ENCODE measurements at regions not wholly inside any gene's neighbourhood (a gene's known extent, or its start where the extent isn't known, plus 50 kb on each side); places are given as distances from the start of the nearest gene placed in this dataset.

DNA sequence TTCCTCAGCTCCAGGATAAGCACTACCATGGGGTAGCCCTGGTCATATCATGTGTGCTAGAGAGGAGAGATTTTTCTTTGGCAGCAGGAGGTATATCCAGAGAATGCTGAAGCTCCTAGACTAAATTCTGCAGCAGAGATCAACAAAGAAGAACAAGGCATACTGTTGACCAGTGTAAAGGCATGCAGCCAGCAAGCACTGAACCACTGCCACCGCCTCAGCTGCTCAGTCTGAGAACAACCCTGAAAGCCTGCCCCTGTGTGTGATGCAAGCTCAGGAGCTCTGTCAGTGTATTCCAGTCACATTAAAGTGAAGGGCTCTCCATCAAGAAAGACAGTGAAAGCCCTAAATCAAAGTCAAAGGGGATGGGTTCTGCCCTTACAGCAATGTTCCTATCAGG lies 439.5 kb upstream of the CD180 start:
- TF ChIP-seq EGR1 (IDR thresholded peaks at IDR 0.05; ENCODE audit: low read depth in 2 of 2) (no peak), SP1 (IDR thresholded peaks at IDR 0.05) (no peak), GABPA (IDR thresholded peaks at IDR 0.05 in 1 of 2, conservative IDR thresholded peaks at IDR 0.05 in 1 of 2) (no peak), HNF4A (conservative IDR thresholded peaks at IDR 0.05) (no peak), HNF4G (IDR thresholded peaks at IDR 0.05) (no peak), TAF1 (conservative IDR thresholded peaks at IDR 0.05) (no peak), NR2F2 (IDR thresholded peaks at IDR 0.05) (no peak)
- TF ChIP-seq, protein P1, sequence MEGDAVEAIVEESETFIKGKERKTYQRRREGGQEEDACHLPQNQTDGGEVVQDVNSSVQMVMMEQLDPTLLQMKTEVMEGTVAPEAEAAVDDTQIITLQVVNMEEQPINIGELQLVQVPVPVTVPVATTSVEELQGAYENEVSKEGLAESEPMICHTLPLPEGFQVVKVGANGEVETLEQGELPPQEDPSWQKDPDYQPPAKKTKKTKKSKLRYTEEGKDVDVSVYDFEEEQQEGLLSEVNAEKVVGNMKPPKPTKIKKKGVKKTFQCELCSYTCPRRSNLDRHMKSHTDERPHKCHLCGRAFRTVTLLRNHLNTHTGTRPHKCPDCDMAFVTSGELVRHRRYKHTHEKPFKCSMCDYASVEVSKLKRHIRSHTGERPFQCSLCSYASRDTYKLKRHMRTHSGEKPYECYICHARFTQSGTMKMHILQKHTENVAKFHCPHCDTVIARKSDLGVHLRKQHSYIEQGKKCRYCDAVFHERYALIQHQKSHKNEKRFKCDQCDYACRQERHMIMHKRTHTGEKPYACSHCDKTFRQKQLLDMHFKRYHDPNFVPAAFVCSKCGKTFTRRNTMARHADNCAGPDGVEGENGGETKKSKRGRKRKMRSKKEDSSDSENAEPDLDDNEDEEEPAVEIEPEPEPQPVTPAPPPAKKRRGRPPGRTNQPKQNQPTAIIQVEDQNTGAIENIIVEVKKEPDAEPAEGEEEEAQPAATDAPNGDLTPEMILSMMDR (IDR thresholded peaks at IDR 0.05; ENCODE audit: low read depth, low read length, missing input control), result no peak
- TF ChIP-seq, protein P2, sequence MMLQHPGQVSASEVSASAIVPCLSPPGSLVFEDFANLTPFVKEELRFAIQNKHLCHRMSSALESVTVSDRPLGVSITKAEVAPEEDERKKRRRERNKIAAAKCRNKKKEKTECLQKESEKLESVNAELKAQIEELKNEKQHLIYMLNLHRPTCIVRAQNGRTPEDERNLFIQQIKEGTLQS (IDR thresholded peaks at IDR 0.05), result no peak
- TF ChIP-seq, protein P3, sequence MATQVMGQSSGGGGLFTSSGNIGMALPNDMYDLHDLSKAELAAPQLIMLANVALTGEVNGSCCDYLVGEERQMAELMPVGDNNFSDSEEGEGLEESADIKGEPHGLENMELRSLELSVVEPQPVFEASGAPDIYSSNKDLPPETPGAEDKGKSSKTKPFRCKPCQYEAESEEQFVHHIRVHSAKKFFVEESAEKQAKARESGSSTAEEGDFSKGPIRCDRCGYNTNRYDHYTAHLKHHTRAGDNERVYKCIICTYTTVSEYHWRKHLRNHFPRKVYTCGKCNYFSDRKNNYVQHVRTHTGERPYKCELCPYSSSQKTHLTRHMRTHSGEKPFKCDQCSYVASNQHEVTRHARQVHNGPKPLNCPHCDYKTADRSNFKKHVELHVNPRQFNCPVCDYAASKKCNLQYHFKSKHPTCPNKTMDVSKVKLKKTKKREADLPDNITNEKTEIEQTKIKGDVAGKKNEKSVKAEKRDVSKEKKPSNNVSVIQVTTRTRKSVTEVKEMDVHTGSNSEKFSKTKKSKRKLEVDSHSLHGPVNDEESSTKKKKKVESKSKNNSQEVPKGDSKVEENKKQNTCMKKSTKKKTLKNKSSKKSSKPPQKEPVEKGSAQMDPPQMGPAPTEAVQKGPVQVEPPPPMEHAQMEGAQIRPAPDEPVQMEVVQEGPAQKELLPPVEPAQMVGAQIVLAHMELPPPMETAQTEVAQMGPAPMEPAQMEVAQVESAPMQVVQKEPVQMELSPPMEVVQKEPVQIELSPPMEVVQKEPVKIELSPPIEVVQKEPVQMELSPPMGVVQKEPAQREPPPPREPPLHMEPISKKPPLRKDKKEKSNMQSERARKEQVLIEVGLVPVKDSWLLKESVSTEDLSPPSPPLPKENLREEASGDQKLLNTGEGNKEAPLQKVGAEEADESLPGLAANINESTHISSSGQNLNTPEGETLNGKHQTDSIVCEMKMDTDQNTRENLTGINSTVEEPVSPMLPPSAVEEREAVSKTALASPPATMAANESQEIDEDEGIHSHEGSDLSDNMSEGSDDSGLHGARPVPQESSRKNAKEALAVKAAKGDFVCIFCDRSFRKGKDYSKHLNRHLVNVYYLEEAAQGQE (IDR thresholded peaks at IDR 0.05), result no peak

All from liver (tissue), 3 donors.